Thoracic aorta (tissue), 2 donors: ENCODE measurements at regions not wholly inside any gene's neighbourhood (a gene's known extent, or its start where the extent isn't known, plus 50 kb on each side); places are given as distances from the start of the nearest gene placed in this dataset.

Experiments used
- ATAC-seq: fragments of 150-250 bp; one replicate; pipeline ENCODE4 v1.8.0; 2017; ENCODE audit warnings: low read depth; ENCODE audit not compliant: insufficient number of reproducible peaks, low FRiP score
- DNase-seq: peaks from one replicate; pipeline ENCODE4 v3.0.0-alpha.2; 2020; ENCODE audit warnings: low spot score
- H3K27ac ChIP-seq, 2 donors: fragments of 200-600 bp; sonication (generic); 1 replicate in 1 of 2; 2 replicates in 1 of 2; pipeline ENCODE4 v1.5.1; 2016; ENCODE audit warnings: mild to moderate bottlenecking in 2 of 2, moderate library complexity in 2 of 2
- H3K27me3 ChIP-seq: fragments of 200-600 bp; sonication (generic); replicated peaks from 2 replicates; pipeline ENCODE4 v1.6.0; 2016; ENCODE audit warnings: mild to moderate bottlenecking; ENCODE audit not compliant: insufficient read depth
- H3K36me3 ChIP-seq: fragments of 200-600 bp; sonication (generic); one replicate; pipeline ENCODE4 v1.5.1; 2016
- H3K4me1 ChIP-seq, 2 donors: fragments of 200-600 bp; sonication (generic); 1 replicate in 1 of 2; 2 replicates in 1 of 2; pipeline versions ENCODE4 v1.5.1 to v1.6.0; 2016; ENCODE audit warnings: low read depth in 2 of 2, mild to moderate bottlenecking in 1 of 2; ENCODE audit not compliant: control insufficient read depth in 1 of 2
- H3K4me3 ChIP-seq: fragments of 200-600 bp; sonication (generic); 2 replicates; pipeline ENCODE4 v1.5.1; 2016; ENCODE audit warnings: mild to moderate bottlenecking
- H3K9me3 ChIP-seq: fragments of 200-600 bp; sonication (generic); 2 replicates; pipeline ENCODE4 v1.5.1; 2016
- CTCF ChIP-seq: fragments of 200-600 bp; sonication (generic); IDR thresholded peaks from one replicate; pipeline ENCODE4 v1.5.1; 2019; ENCODE audit warnings: antibody characterized with exemption

DNA sequence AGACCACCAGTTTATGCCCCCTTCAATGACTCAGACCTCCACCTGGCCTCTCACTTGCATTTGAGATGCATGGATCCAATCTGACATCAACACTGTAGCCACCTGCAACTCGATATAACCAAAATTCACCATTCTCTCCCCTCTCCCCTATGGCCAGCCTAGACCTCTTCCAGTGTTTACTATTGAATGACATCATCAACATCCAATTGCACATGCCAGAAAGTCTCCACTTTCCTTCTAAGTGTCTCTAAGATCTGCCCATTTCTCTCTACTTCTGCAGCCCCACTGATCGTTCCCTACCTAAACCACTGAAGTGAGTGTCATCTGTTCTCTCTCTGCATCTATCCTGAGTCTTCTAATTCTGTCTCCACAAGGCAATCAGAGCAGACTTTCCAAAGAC, 151.3 kb upstream of the APCDD1 start:
- Histone ChIP-seq H3K4me1 (no peaks in the 10 kb centered on the region), H3K36me3 (no peaks in the 10 kb centered on the region), H3K27me3 (no peaks in the 10 kb centered on the region), H3K27ac (no peak overlapping the region), H3K9me3 (no peaks in the 10 kb centered on the region), H3K4me3 (no peak overlapping the region)
- TF ChIP-seq CTCF = no peak
- no peak for DNase-seq
- ATAC-seq = no peak

- Histone ChIP-seq H3K27ac (no peak overlapping the region), H3K4me1 (no peaks in the 10 kb centered on the region), H3K27me3 (no peaks in the 10 kb centered on the region), H3K9me3 (no peaks in the 10 kb centered on the region), H3K36me3 (no peaks in the 10 kb centered on the region), H3K4me3 (no peak overlapping the region)
- DNase-seq = no peak
- no peak for TF ChIP-seq CTCF
- no peak for ATAC-seq
Observed at GRCh38 chr18:10304853-10305252, 149.6 kb upstream of the APCDD1 start.

GRCh38 chr18:10306779-10307178, 147.7 kb upstream of the APCDD1 start:
- Histone ChIP-seq H3K4me1 (no peaks in the 10 kb centered on the region), H3K27ac (no peak overlapping the region), H3K27me3 (no peaks in the 10 kb centered on the region), H3K9me3 (no peaks in the 10 kb centered on the region), H3K4me3 (no peak overlapping the region), H3K36me3 (no peaks in the 10 kb centered on the region)
- TF ChIP-seq CTCF = no peak
- DNase-seq (no peak), ATAC-seq (no peak)

DNA sequence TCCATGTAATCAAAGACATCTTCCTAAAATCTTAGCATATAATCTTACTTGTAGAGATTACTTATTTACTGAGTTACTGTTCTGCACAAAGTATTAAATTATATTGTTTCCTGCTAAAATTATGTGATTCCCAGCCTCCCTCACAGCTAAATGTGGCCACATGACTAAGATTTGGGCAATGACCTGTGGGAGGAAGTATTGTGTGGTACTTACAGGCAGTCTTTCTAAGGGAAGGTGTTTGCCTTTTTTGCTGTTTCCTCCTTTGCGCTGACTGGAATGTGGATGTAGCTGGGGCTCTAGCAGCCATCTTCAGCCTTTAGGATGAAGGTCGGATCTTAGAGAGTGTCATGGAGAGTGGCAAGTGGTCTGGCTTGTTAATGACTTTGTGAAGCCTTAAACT, 146.3 kb upstream of the APCDD1 start:
- Histone ChIP-seq H3K36me3 (no peaks in the 10 kb centered on the region), H3K9me3 (no peaks in the 10 kb centered on the region), H3K27ac (no peak overlapping the region), H3K27me3 (no peaks in the 10 kb centered on the region), H3K4me3 (no peak overlapping the region), H3K4me1 (no peaks in the 10 kb centered on the region)
- no peak for DNase-seq
- TF ChIP-seq CTCF = no peak
- ATAC-seq = no peak

DNA sequence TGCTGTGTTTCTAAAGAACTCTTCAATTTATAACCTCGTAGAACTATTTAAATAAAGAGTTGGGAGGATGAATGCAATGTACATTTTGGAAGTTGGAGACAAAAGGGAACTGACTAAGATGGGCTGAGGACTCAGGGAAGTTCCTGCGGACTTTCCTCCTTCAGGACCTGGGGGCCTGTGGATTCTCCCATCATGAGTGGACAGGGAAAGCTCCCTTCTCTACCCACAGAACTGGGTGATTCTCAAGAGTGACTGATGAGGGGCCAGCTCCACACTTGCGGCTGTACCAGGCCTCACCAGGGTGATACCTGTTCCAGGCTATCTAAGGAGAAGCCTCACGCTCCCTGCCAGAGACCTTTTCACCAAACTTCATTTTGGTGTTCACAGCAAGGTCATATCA, 143.8 kb upstream of the APCDD1 start:
- Histone ChIP-seq H3K4me3 (no peak overlapping the region), H3K36me3 (no peaks in the 10 kb centered on the region), H3K27me3 (no peaks in the 10 kb centered on the region), H3K27ac (no peak overlapping the region), H3K9me3 (no peaks in the 10 kb centered on the region), H3K4me1 (no peaks in the 10 kb centered on the region)
- no peak for TF ChIP-seq CTCF
- ATAC-seq (no peak), DNase-seq (no peak)
